ENCODE measurements at regions not wholly inside any gene's neighbourhood (a gene's known extent, or its start where the extent isn't known, plus 50 kb on each side); places are given as distances from the start of the nearest gene placed in this dataset.

GRCh38 chr12:87163122-87163521 lies 866.1 kb downstream of the C12orf50 start:
- H3K27me3 ChIP-seq, result no peaks in the 10 kb centered on the region
- TF ChIP-seq CTCF (IDR thresholded peaks at IDR 0.05; ENCODE audit: low read depth, low read length), result no peak
- no peak overlapping the region for H3K4me3 ChIP-seq
- no peak overlapping the region for H3K27ac ChIP-seq
- DNase-seq (ENCODE audit: low read depth in 1 of 2, low spot score in 1 of 2), result no peak
- no peaks in the 10 kb centered on the region for H3K4me1 ChIP-seq (ENCODE audit: low read depth)
- H3K9me3 ChIP-seq (ENCODE audit: low read depth), result no peaks in the 10 kb centered on the region
- no peaks in the 10 kb centered on the region for H3K36me3 ChIP-seq

DNA sequence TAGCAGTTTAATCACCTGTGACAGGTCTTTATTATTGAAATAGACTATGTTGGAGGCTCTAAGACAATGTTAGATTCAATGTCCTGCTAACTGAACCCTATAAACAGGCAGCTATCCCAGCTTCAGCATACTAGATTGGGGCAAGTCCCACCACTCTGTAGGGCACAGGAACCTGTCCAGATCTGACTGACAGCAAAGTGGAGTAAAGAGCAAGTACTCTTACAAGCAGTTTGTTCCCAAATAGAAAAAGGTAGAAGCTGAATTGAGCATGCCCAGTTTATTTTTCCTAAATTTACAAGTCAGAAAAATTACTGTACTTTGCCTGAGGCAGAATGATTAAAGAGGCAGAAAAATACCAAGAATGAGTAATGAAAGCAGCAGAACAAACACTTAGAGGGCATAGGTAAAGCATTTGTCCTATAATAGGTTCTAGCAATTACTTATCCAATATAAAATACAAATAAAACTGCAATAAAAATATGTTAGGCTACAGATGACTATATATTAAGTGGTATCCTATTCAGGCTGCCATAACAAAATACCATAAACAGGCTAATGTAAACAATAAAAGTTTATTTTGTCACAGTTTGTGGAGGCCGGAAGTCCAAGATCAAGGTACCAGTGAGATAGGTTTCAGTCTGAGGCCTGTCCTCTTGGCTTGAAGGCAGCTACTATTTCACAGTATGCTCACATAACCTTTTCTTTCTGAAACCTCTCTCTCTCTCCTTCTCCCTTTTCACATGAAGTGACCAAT lies 868.2 kb downstream of the C12orf50 start:
- no peaks in the 10 kb centered on the region for H3K36me3 ChIP-seq
- H3K4me1 ChIP-seq (ENCODE audit: low read depth), result no peaks in the 10 kb centered on the region
- no peak for DNase-seq (ENCODE audit: low read depth in 1 of 2, low spot score in 1 of 2)
- H3K4me3 ChIP-seq, result no peak overlapping the region
- no peak overlapping the region for H3K27ac ChIP-seq
- TF ChIP-seq CTCF (IDR thresholded peaks at IDR 0.05; ENCODE audit: low read depth, low read length), result no peak
- H3K27me3 ChIP-seq, result no peaks in the 10 kb centered on the region
- no peaks in the 10 kb centered on the region for H3K9me3 ChIP-seq (ENCODE audit: low read depth)

DNA sequence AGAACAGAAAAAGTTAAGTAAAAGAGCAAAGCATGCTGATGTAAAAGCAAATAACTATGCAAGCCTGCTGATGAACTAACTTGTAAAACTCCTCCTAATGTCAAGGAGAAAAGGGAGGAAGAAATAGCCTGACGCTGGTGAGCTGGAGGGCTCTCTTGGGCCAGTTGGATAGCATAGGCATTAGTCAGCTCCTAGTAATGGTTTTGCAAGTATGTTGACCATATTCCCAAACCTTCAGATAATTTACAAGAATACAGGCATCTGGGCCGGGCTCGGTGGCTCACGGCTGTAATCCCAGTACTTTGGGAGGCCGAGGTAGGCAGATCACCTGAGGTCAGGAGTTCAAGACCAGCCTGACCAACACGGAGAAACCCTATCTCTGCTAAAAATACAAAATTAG lies 871.4 kb downstream of the C12orf50 start:
- Histone ChIP-seq H3K4me3 (no peak overlapping the region), H3K36me3 (no peaks in the 10 kb centered on the region), H3K27ac (no peak overlapping the region), H3K9me3 (ENCODE audit: low read depth) (no peaks in the 10 kb centered on the region), H3K27me3 (no peaks in the 10 kb centered on the region), H3K4me1 (ENCODE audit: low read depth) (peaks cover 7% of the 10 kb centered on the region)
- peak in 1 of 2 donors; percentile 97 for DNase-seq (ENCODE audit: low read depth in 1 of 2, low spot score in 1 of 2)
- TF ChIP-seq CTCF (IDR thresholded peaks at IDR 0.05; ENCODE audit: low read depth, low read length), result no peak

DNA sequence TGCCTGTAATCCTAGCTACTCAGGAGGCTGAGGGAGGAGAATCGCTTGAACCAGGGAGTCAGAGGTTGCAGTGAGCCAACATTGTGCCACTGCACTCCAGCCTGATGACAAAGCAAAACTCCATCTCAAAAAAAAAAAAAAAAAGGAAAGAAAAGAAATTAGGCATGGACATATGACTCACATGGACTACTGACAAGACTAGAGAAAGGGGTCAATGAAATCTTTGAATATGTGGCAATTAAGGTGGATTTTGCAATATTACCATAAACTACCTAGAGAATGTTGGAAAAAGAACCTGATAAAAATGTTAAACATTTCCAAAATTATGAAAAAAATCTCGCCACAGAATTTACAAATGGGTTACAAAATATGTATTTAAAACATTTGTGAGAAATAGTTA lies 873.6 kb downstream of the C12orf50 start:
- Histone ChIP-seq H3K27me3 (no peaks in the 10 kb centered on the region), H3K36me3 (no peaks in the 10 kb centered on the region), H3K27ac (no peak overlapping the region), H3K4me3 (no peak overlapping the region), H3K9me3 (ENCODE audit: low read depth) (no peaks in the 10 kb centered on the region), H3K4me1 (ENCODE audit: low read depth) (peaks cover 17% of the 10 kb centered on the region)
- no peak for TF ChIP-seq CTCF (IDR thresholded peaks at IDR 0.05; ENCODE audit: low read depth, low read length)
- DNase-seq (ENCODE audit: low read depth in 1 of 2, low spot score in 1 of 2), result peak in 1 of 2 donors; percentile 87

- H3K4me1 ChIP-seq (ENCODE audit: low read depth), result peaks cover 17% of the 10 kb centered on the region
- H3K27me3 ChIP-seq, result no peaks in the 10 kb centered on the region
- H3K9me3 ChIP-seq (ENCODE audit: low read depth), result no peaks in the 10 kb centered on the region
- peak in 1 of 2 donors; percentile 12 for DNase-seq (ENCODE audit: low read depth in 1 of 2, low spot score in 1 of 2)
- H3K27ac ChIP-seq, result peak overlapping the region; percentile 10
- H3K36me3 ChIP-seq, result no peaks in the 10 kb centered on the region
- no peak overlapping the region for H3K4me3 ChIP-seq
- TF ChIP-seq CTCF (IDR thresholded peaks at IDR 0.05; ENCODE audit: low read depth, low read length), result no peak
These were observed 876.2 kb downstream of the C12orf50 start for GRCh38 chr12:87152841-87153528.
